ENCODE measurements at regions not wholly inside any gene's neighbourhood (a gene's known extent, or its start where the extent isn't known, plus 50 kb on each side); places are given as distances from the start of the nearest gene placed in this dataset.

DNA sequence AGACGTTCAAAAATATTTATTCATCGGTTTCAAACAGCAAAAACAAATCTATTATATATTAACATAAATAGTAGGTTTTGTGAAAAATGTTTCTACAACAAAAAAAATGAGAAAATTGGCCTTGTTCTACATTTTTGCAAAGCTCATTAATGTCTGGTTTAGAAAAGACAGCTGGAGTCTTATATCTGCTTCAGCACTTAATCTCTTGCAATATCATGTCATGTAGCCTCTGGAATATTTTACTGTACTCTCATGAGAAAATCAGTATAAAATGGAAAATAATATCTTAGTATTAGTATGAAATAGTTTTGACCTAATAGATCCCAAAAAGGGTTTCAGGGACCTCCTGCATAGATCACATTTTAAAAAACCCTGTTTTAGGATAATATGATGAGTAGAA is 326.6 kb downstream of the ARL4A start:
- TF ChIP-seq, protein P1, sequence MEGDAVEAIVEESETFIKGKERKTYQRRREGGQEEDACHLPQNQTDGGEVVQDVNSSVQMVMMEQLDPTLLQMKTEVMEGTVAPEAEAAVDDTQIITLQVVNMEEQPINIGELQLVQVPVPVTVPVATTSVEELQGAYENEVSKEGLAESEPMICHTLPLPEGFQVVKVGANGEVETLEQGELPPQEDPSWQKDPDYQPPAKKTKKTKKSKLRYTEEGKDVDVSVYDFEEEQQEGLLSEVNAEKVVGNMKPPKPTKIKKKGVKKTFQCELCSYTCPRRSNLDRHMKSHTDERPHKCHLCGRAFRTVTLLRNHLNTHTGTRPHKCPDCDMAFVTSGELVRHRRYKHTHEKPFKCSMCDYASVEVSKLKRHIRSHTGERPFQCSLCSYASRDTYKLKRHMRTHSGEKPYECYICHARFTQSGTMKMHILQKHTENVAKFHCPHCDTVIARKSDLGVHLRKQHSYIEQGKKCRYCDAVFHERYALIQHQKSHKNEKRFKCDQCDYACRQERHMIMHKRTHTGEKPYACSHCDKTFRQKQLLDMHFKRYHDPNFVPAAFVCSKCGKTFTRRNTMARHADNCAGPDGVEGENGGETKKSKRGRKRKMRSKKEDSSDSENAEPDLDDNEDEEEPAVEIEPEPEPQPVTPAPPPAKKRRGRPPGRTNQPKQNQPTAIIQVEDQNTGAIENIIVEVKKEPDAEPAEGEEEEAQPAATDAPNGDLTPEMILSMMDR (IDR thresholded peaks at IDR 0.05; ENCODE audit: borderline replicate concordance, extremely low read depth, low read length, poor library complexity, severe bottlenecking) = no peak
- TF ChIP-seq EZH2 (IDR thresholded peaks at IDR 0.05; ENCODE audit: borderline replicate concordance, low read depth, low read length, severe bottlenecking) = no peak

All from DND-41 (cell line).